ENCODE measurements at regions not wholly inside any gene's neighbourhood (a gene's known extent, or its start where the extent isn't known, plus 50 kb on each side); places are given as distances from the start of the nearest gene placed in this dataset.

- H3K9ac ChIP-seq (replicated peaks; ENCODE audit: extremely low read depth, insufficient read depth, low read length): no peak overlapping the region
- H3K9me1 ChIP-seq (replicated peaks; ENCODE audit: control insufficient read depth, extremely low read depth, insufficient read depth, low read length): no peaks in the 10 kb centered on the region
- no peaks in the 10 kb centered on the region for H3K27me3 ChIP-seq (ENCODE audit: control insufficient read depth in 2 of 2, insufficient read depth in 2 of 2, low read length in 2 of 2)
- no peak overlapping the region for H3K27ac ChIP-seq (ENCODE audit: insufficient read depth, low read depth, low read length)
- no peak overlapping the region for H3K4me3 ChIP-seq (replicated peaks in 1 of 3; ENCODE audit: insufficient read depth in 1 of 3, low read depth in 1 of 3, low read length in 3 of 3)
- H3K4me1 ChIP-seq (ENCODE audit: control insufficient read depth, extremely low read depth, insufficient read depth, low read length): no peaks in the 10 kb centered on the region
- no TSS peak for BruUV-seq (replicated peaks)
- H2AFZ ChIP-seq (ENCODE audit: low read depth, low read length): no peak overlapping the region
- no peaks in the 10 kb centered on the region for H3K36me3 ChIP-seq (ENCODE audit: control insufficient read depth in 2 of 2, extremely low read depth in 1 of 2, insufficient read depth in 2 of 2, low read length in 2 of 2)
- no peaks in the 10 kb centered on the region for H4K20me1 ChIP-seq (replicated peaks; ENCODE audit: control insufficient read depth, extremely low read depth, insufficient read depth, low read length)
- POLR2A ChIA-PET: no interaction called here
- no peaks in the 10 kb centered on the region for H3K79me2 ChIP-seq (ENCODE audit: control insufficient read depth, insufficient read depth, low read length)
- dilution Hi-C loops (cut with MboI; ENCODE audit: extremely low pct_ligation_motif_present, low sequenced_read_pairs): no loop called here
- TF ChIP-seq GATA2 (IDR thresholded peaks at IDR 0.05; ENCODE audit: insufficient read depth, insufficient read length, low read depth, low read length): no peak
- TF ChIP-seq POLR2A (IDR thresholded peaks at IDR 0.05; ENCODE audit: low read depth, low read length): no peak
- no peak for TF ChIP-seq MYC (IDR thresholded peaks at IDR 0.05; ENCODE audit: low read depth, low read length)
- TF ChIP-seq CTCF (IDR thresholded peaks at IDR 0.05; ENCODE audit: extremely low read depth in 1 of 2, insufficient read depth in 1 of 2, low read depth in 1 of 2, low read length in 2 of 2): no peak
- TF ChIP-seq POLR2AphosphoS5 (IDR thresholded peaks at IDR 0.05; ENCODE audit: insufficient read depth, low read depth, low read length): no peak
- TF ChIP-seq EZH2 (IDR thresholded peaks at IDR 0.05; ENCODE audit: borderline replicate concordance, low read depth, low read length, severe bottlenecking): no peak
- TF ChIP-seq FOS (IDR thresholded peaks at IDR 0.05; ENCODE audit: borderline replicate concordance, insufficient read depth, low read length): no peak
- TF ChIP-seq JUN (IDR thresholded peaks at IDR 0.05; ENCODE audit: borderline replicate concordance, insufficient read depth, insufficient read length, low read depth): no peak
- TF ChIP-seq MAX (IDR thresholded peaks at IDR 0.05; ENCODE audit: insufficient read depth, insufficient read length): no peak
- FAIRE-seq: no peak
- intact Hi-C loops (cut with micrococcal nuclease): no loop called here
- CTCF ChIA-PET: no interaction called here
- H3K4me2 ChIP-seq (ENCODE audit: insufficient read depth, low read length): no peak overlapping the region
- no peak for DNase-seq (ENCODE audit: low read depth, low spot score)
- H3K9me3 ChIP-seq (replicated peaks; ENCODE audit: control insufficient read depth, insufficient read depth, low read length): peaks cover 4% of the 10 kb centered on the region
Observed at GRCh38 chr14:106029959-106030358, 503.6 kb downstream of the TMEM121 start.

All from endothelial cell of umbilical vein (primary cell).